ENCODE measurements at regions not wholly inside any gene's neighbourhood (a gene's known extent, or its start where the extent isn't known, plus 50 kb on each side); places are given as distances from the start of the nearest gene placed in this dataset.

DNA sequence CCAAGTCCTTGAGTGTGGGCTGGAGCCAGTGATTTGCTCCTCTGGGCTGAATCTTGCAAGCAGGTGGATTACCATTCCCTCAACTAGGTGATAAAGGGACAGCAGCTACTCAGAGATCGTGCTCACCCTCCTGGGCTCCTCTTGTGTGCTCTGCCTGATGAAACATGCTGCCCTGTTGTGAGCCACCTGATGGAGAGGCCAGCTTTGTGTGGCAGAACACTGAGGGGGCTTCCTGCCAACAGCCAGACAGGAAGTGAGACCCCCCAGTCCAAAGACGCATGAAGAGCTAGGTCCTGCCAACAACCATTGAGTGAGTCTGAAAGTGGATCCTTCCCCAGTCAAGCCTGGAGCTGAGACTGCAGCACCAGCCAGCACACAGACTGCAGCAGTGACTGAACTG lies 106.4 kb upstream of the IRX2 start:
- TF ChIP-seq, protein P1, sequence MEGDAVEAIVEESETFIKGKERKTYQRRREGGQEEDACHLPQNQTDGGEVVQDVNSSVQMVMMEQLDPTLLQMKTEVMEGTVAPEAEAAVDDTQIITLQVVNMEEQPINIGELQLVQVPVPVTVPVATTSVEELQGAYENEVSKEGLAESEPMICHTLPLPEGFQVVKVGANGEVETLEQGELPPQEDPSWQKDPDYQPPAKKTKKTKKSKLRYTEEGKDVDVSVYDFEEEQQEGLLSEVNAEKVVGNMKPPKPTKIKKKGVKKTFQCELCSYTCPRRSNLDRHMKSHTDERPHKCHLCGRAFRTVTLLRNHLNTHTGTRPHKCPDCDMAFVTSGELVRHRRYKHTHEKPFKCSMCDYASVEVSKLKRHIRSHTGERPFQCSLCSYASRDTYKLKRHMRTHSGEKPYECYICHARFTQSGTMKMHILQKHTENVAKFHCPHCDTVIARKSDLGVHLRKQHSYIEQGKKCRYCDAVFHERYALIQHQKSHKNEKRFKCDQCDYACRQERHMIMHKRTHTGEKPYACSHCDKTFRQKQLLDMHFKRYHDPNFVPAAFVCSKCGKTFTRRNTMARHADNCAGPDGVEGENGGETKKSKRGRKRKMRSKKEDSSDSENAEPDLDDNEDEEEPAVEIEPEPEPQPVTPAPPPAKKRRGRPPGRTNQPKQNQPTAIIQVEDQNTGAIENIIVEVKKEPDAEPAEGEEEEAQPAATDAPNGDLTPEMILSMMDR (IDR thresholded peaks at IDR 0.05), result no peak
- TF ChIP-seq POLR2A (IDR thresholded peaks at IDR 0.05), result no peak

Measured in body of pancreas (tissue), 4 donors.